ENCODE measurements at regions not wholly inside any gene's neighbourhood (a gene's known extent, or its start where the extent isn't known, plus 50 kb on each side); places are given as distances from the start of the nearest gene placed in this dataset.
"Not testable (repeated sequence)": the region's sequence is repeated elsewhere in the genome, so short reads cannot be mapped to it uniquely, and the experiment has no call there.

DNA sequence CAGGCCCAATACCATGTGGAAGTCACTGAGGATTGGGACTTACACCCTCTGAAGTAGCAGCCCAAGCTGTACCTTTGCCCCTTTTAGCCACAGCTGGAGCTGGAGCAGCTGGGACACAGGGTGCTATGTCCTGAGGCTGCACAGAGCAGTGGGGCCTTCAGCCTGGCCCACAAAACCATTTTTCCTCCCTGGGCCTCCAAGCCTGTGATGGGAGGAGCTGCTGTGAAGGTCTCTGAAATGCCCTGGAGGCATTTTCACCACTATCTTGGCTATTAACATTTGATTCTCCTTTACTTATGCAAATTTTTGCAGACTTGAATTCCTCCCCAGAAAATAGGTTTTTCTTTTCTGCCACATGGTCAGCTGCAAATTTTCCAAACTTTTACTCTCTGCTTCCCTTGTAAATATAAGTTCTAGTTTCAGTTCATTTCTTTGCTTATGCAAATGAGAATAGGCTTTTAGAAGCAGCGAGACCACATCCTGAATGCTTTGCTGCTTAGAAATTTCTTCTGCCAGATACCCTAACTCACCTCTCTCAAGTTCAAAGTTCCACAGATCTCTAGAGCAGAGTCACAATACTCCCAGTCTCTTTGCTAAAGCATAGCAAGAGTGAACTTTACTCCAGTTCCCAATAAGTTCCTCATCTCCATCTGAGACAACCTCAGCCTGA is 213.8 kb upstream of the MGAT5 start:
- ChIA-PET CTCF (no interaction called here), POLR2A (interaction anchor here (0.6 kb wide), 1 partner anchor 559 kb away, joined by 4 read pairs; no protein-coding TSS in a partner anchor)
- Histone ChIP-seq H3K9me3 (no peaks in the 10 kb centered on the region), H3K9ac (no peak overlapping the region), H3K79me2 (ENCODE audit: insufficient read depth) (no peaks in the 10 kb centered on the region), H3K4me2 (no peak overlapping the region), H3K27me3 (ENCODE audit: insufficient read depth) (no peaks in the 10 kb centered on the region; the same call in 1 of the 2 replicates), H3K4me3 (ENCODE audit: low read depth in 2 of 2, low read length in 1 of 2) (no peak overlapping the region), H3F3A (replicated peaks; ENCODE audit: insufficient read depth) (no peaks in the 10 kb centered on the region), H3K9me2 (no peaks in the 10 kb centered on the region), H2AFZ (ENCODE audit: low read depth) (no peak overlapping the region), H3K27ac (ENCODE audit: low read depth in 2 of 2, low read length in 1 of 2) (no peak overlapping the region), H3K4me1 (ENCODE audit: control insufficient read depth in 1 of 2, insufficient read depth in 2 of 2, low read depth in 1 of 2, low read length in 1 of 2) (no peaks in the 10 kb centered on the region; a peak in 1 of 4 replicates), H4K20me1 (ENCODE audit: insufficient read depth) (no peaks in the 10 kb centered on the region), H3K36me3 (replicated peaks in 1 of 2; ENCODE audit: control insufficient read depth in 1 of 2, insufficient read depth in 2 of 2, low read length in 1 of 2) (no peaks in the 10 kb centered on the region)
- TF ChIP-seq EP300 (IDR thresholded peaks at IDR 0.05; ENCODE audit: borderline replicate concordance in 1 of 2, low read depth in 1 of 2, low read length in 1 of 2) (no peak), FOXJ3 (CRISPR knock-in tag; IDR thresholded peaks at IDR 0.05) (no peak), TEAD4 (IDR thresholded peaks at IDR 0.05; ENCODE audit: borderline replicate concordance, insufficient read depth) (no peak), RAD21 (IDR thresholded peaks at IDR 0.05; ENCODE audit: low read length) (no peak), SIN3A (IDR thresholded peaks at IDR 0.05; ENCODE audit: borderline replicate concordance, low read depth, low read length) (no peak), SMC3 (IDR thresholded peaks at IDR 0.05; ENCODE audit: low read depth, low read length) (no peak), YY1 (IDR thresholded peaks at IDR 0.05; ENCODE audit: low read depth) (no peak), GATA2 (CRISPR knock-in tag; IDR thresholded peaks at IDR 0.05) (no peak)
- WGBS (ENCODE audit: low lambda C conversion rate): 13% methylated on average over 1 of the region's 1 CpG
- no peak for DNase-seq

DNA sequence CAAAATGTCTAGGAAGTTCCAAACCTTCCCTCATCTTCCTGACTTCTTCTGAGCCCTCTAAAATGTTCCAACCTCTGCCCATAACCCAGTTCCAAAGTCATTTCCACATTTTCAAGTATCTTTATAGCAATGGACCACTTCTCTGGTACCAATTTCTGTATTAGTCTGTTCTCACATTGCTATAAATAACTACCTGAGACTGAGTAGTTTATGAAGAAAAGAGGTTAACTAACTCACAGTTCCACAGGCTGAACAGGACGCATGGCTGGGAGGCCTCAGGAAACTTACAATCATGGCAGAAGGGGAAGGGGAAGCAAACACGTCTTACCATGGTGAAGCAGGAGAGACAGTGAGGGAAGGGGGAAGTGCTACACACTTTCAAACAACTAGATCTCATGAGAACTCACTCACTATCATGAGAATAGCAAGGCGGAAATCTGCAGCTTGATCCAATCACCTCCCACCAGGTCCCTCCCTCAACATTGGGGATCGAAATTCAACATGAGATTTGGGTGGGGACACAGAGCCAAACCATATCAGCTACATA is 213.2 kb upstream of the MGAT5 start:
- H3K9me2 ChIP-seq; H3F3A ChIP-seq (replicated peaks; ENCODE audit: insufficient read depth); H3K79me2 ChIP-seq (ENCODE audit: insufficient read depth); H3K4me2 ChIP-seq; POLR2A ChIA-PET; H3K9ac ChIP-seq; H2AFZ ChIP-seq (ENCODE audit: low read depth); H3K27me3 ChIP-seq (ENCODE audit: insufficient read depth); H4K20me1 ChIP-seq (ENCODE audit: insufficient read depth); DNase-seq; H3K27ac ChIP-seq (ENCODE audit: low read depth in 2 of 2, low read length in 1 of 2); H3K4me1 ChIP-seq (ENCODE audit: control insufficient read depth in 1 of 2, insufficient read depth in 2 of 2, low read depth in 1 of 2, low read length in 1 of 2); H3K9me3 ChIP-seq; H3K36me3 ChIP-seq (replicated peaks in 1 of 2; ENCODE audit: control insufficient read depth in 1 of 2, insufficient read depth in 2 of 2, low read length in 1 of 2); H3K4me3 ChIP-seq (ENCODE audit: low read depth in 2 of 2, low read length in 1 of 2): not testable (repeated sequence)
- whole genome bisulfite sequencing (ENCODE audit: low lambda C conversion rate): 20% methylated on average over 4 of the region's 4 CpGs
- CTCF ChIA-PET: interaction anchor here (1.1 kb wide), 1 partner anchor 31 kb away, joined by 3 read pairs; no protein-coding TSS in a partner anchor

DNA sequence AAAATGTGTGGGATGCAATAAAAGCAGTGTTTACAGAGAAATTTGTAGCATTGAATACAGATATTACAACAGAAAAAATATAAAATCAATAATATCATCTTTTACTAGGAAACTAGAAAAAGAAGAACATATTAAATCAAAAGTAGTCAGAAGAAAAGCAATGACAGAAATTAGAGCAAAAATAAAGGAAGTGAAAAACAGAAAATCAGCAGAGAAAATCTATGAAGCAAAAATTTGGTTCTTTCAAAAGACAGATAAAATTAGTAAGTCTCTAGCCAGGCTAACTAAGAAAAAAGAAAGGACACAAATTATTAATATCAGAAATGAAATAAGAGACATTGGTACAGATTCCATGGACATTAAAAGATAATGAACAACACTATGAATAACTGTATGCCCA is 212.0 kb upstream of the MGAT5 start:
- Histone ChIP-seq H3K4me1 (ENCODE audit: control insufficient read depth in 1 of 2, insufficient read depth in 2 of 2, low read depth in 1 of 2, low read length in 1 of 2) (no peaks in the 10 kb centered on the region), H4K20me1 (ENCODE audit: insufficient read depth) (no peaks in the 10 kb centered on the region), H3K4me3 (ENCODE audit: low read depth in 2 of 2, low read length in 1 of 2) (no peak overlapping the region), H3K27me3 (ENCODE audit: insufficient read depth) (no peaks in the 10 kb centered on the region), H3K79me2 (ENCODE audit: insufficient read depth) (no peaks in the 10 kb centered on the region), H3K9me2 (no peaks in the 10 kb centered on the region), H2AFZ (ENCODE audit: low read depth) (no peak overlapping the region), H3F3A (replicated peaks; ENCODE audit: insufficient read depth) (no peaks in the 10 kb centered on the region), H3K4me2 (no peak overlapping the region), H3K9me3 (no peaks in the 10 kb centered on the region), H3K27ac (ENCODE audit: low read depth in 2 of 2, low read length in 1 of 2) (no peak overlapping the region), H3K36me3 (replicated peaks in 1 of 2; ENCODE audit: control insufficient read depth in 1 of 2, insufficient read depth in 2 of 2, low read length in 1 of 2) (no peaks in the 10 kb centered on the region), H3K9ac (no peak overlapping the region)
- ChIA-PET CTCF (no interaction called here), POLR2A (no interaction called here)
- no peak for TF ChIP-seq RXRA (IDR thresholded peaks at IDR 0.05; ENCODE audit: borderline replicate concordance, low read depth)
- TF ChIP-seq FOXM1 (IDR thresholded peaks at IDR 0.05; ENCODE audit: low read depth): no peak
- TF ChIP-seq TEAD4 (IDR thresholded peaks at IDR 0.05; ENCODE audit: borderline replicate concordance, insufficient read depth): no peak
- TF ChIP-seq, protein P1, sequence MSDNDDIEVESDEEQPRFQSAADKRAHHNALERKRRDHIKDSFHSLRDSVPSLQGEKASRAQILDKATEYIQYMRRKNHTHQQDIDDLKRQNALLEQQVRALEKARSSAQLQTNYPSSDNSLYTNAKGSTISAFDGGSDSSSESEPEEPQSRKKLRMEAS (IDR thresholded peaks at IDR 0.05; ENCODE audit: low read depth): no peak
- TF ChIP-seq NFIC (IDR thresholded peaks at IDR 0.05; ENCODE audit: borderline replicate concordance): no peak
- TF ChIP-seq, protein P2, sequence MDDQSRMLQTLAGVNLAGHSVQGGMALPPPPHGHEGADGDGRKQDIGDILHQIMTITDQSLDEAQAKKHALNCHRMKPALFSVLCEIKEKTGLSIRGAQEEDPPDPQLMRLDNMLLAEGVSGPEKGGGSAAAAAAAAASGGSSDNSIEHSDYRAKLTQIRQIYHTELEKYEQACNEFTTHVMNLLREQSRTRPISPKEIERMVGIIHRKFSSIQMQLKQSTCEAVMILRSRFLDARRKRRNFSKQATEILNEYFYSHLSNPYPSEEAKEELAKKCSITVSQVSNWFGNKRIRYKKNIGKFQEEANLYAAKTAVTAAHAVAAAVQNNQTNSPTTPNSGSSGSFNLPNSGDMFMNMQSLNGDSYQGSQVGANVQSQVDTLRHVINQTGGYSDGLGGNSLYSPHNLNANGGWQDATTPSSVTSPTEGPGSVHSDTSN (IDR thresholded peaks at IDR 0.05): no peak
- no peak for DNase-seq

DNA sequence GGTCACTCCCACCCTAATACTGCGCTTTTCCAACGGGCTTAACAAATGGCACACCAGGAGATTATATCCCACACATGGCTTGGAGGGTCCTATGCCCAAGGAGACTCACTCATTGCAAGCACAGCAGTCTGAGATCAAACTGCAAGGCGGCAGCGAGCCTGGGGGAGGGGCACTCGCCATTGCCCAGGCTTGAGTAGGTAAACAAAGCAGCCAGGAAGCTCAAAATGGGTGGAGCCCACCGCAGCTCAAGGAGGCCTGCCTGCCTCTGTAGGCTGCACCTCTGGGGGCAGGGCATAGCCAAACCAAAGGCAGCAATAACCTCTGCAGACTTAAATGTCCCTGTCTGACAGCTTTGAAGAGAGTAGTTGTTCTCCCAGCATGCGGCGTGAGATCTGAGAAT is 210.8 kb upstream of the MGAT5 start:
- H3K79me2 ChIP-seq (ENCODE audit: insufficient read depth); H3K4me3 ChIP-seq (ENCODE audit: low read depth in 2 of 2, low read length in 1 of 2); H3K9me3 ChIP-seq; DNase-seq; H3K9me2 ChIP-seq; H4K20me1 ChIP-seq (ENCODE audit: insufficient read depth); H3F3A ChIP-seq (replicated peaks; ENCODE audit: insufficient read depth); H3K27me3 ChIP-seq (ENCODE audit: insufficient read depth); H3K36me3 ChIP-seq (replicated peaks in 1 of 2; ENCODE audit: control insufficient read depth in 1 of 2, insufficient read depth in 2 of 2, low read length in 1 of 2); H2AFZ ChIP-seq (ENCODE audit: low read depth); H3K9ac ChIP-seq; H3K4me2 ChIP-seq; POLR2A ChIA-PET; H3K27ac ChIP-seq (ENCODE audit: low read depth in 2 of 2, low read length in 1 of 2); H3K4me1 ChIP-seq (ENCODE audit: control insufficient read depth in 1 of 2, insufficient read depth in 2 of 2, low read depth in 1 of 2, low read length in 1 of 2): not testable (repeated sequence)
- CTCF ChIA-PET: interaction anchor here (0.6 kb wide), 1 partner anchor 268 kb away, joined by 3 read pairs; no protein-coding TSS in a partner anchor
- 47% methylated on average over 5 of the region's 8 CpGs for WGBS (ENCODE audit: low lambda C conversion rate)
